SHP77 treated with DMSO at 0.1 percent for 48 hours (cell line): ENCODE measurements at regions not wholly inside any gene's neighbourhood (a gene's known extent, or its start where the extent isn't known, plus 50 kb on each side); places are given as distances from the start of the nearest gene placed in this dataset.
A peak's percentile ranks its signal among the peaks of the same experiment; 100 is the strongest.

Experiments
- DNase-seq: peaks from one replicate; lab custom pipeline; 2025; lab: John Stamatoyannopoulos, UW

- DNase-seq = no peak
Observed at GRCh38 chr20:11581271-11581670, 336.4 kb upstream of the BTBD3 start.

GRCh38 chr20:11582060-11582459 lies 335.6 kb upstream of the BTBD3 start:
- no peak for DNase-seq

DNA sequence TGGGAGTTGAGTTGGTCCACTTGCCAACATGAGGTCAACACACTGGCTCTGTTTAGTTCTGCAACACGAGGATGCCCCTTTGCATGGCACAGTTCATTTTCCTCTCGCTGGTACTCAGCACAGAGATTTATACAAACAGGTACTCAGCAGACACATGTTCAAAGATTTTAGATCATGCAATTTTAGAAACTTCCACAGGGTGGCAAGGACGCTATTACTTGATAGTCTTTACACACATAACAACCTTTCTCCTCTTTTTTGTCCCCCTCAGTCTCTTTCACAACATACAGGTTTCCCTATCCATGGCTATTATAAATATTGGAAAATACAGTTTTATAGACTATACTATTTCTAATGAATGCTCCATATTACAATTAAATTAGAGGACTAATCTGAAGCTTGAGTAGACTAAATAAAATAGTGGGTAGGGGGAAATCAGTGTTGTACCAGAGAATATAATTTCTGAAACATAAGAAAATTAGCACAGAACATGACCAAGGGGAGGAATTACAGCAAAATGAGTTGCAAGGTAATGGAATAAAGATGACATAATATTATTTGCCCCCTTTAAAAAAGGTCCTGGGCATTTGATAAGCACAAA lies 331.8 kb upstream of the BTBD3 start:
- DNase-seq = peak; percentile 40

DNA sequence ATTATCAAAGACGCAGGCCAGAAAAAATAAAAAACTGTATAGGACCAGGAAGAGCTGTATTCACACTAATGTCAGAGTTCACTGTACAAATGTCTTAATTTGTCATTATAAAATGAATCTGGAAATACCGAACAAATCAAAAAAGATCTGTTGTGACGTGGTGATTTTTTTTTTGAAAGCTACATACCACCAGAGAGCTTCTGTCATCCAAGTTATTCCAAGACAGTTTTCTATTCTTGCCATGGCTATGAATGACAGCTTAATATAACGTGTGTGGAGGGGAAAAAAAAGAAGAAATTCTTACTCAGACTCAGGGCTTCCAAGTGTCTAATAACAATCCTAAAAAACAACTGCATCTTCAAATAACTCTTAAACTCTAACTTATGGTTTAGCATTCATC lies 328.8 kb upstream of the BTBD3 start:
- DNase-seq = no peak

GRCh38 chr20:11591965-11592364 lies 325.7 kb upstream of the BTBD3 start:
- no peak for DNase-seq

- no peak for DNase-seq
Observed at GRCh38 chr20:11604339-11604738, 313.4 kb upstream of the BTBD3 start.

DNA sequence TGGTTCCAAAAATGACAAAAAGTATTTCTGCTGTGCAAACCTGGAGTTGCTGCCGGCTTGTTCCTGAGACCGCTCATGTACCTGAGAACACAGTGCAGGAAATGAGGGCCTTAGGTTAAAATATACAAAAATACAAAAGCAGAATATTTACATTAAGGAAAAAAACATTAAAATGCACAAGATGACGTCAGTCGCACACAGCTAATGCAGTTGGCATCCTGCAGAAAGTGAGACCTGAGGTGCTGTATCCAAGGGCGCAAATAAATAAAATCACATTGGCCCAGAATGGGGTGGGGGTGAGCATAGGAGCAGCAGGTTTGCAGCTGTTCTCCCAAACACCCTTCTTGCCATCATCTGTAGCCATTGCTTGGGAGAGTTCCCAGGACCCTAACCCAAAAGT lies 310.6 kb upstream of the BTBD3 start:
- no peak for DNase-seq

GRCh38 chr20:11608736-11609135 lies 309.0 kb upstream of the BTBD3 start:
- DNase-seq = no peak

DNA sequence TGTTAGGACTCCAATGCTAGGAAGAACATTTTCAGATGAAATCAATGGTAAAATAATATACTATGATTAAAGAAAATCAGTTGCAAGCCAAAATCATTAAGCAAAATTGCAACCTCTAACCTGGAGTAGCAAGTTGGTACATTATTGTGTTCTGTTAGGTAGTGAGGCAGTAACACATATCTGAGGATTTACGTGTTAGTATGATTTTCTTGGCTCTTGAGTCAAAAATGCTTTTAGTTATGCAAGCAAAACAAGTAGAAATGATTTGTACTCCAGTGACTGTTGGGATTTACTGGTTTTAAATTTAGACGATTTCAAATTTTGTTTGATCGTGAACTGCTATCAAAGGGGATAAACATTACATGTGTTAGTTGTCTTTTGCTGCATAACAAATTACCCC lies 293.0 kb upstream of the BTBD3 start:
- no peak for DNase-seq

GRCh38 chr20:11626551-11626950 lies 291.1 kb upstream of the BTBD3 start:
- DNase-seq = no peak

- DNase-seq = no peak
Observed at GRCh38 chr20:11642866-11643265, 274.8 kb upstream of the BTBD3 start.

GRCh38 chr20:11646359-11646758 lies 271.3 kb upstream of the BTBD3 start:
- no peak for DNase-seq

DNA sequence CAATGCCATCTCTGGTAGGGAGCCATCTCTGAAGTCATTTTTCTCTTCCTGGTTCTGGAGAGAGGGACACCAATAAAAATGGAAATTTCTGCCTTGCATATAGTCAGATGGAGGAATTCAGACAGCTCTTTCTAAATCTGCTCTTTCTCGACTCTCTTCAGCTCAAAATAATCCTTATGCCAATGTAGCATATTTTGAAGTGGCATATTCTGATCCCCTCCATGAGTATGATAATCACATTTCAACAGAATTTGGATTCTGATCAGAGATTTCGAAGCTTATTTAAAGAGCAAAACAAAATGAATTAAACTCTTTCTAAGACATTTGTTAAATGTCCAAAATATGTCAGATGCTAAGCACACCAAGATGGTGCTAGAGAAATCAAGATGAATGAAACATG lies 267.1 kb upstream of the BTBD3 start:
- DNase-seq = no peak

DNA sequence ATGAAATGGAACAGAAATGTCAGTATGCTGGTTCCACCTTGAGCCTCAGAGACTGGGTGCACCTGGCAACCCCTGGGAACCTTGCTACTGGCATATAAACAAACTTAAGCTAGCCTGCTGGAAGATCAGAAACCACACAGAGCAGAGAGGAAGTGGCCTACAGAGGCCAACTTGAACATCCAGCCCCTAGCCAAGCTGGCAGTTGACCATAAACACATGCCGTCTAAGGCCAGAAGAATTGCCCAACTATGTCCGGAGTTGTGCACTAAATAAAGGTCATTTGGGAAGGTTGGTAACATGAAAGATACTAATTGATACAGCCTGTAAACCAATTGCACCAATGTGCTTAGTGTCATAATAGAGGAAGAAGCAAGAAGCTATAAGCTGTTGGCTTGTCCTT lies 266.6 kb upstream of the BTBD3 start:
- no peak for DNase-seq

DNA sequence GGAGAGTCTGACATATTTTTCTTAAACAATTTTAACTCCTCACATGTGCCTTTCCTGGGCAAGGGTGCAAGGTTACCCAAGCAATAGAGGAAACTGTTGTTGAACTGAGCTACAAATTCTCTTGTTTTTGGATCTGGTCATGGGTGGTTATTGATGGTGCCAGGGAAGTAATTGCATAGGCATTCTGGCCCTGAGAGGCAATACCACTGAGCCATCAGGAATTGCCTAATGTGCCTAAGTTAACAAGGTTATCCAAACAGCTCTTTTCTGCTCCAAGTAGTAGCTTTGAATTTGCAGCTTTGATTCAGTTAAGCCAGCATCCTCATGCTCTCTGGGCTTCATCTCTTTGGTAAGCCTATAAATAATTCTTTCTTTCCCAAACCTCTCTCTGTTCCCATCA lies 266.0 kb upstream of the BTBD3 start:
- no peak for DNase-seq

DNA sequence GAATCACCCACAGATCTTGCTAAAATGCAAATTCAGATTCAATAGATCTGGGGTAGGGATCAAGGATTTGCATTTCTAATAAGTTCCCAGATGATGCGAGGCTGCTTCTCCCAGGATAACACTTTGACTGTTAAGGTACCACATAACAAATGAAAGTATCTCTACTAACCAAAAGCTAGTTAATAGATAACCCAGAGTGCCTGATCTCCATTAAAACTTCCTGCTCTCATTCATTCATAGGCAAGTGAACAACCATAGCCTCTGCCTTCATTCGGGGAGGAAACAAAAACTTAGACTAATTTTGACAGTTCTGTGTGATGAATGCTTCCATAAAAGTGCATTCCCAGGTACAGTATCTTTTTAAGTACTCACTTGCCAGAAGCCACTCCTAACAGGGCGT lies 265.6 kb upstream of the BTBD3 start:
- no peak for DNase-seq

- no peak for DNase-seq
Observed at GRCh38 chr20:11654766-11655165, 262.9 kb upstream of the BTBD3 start.

GRCh38 chr20:11660673-11661072 lies 257.0 kb upstream of the BTBD3 start:
- DNase-seq = no peak

DNA sequence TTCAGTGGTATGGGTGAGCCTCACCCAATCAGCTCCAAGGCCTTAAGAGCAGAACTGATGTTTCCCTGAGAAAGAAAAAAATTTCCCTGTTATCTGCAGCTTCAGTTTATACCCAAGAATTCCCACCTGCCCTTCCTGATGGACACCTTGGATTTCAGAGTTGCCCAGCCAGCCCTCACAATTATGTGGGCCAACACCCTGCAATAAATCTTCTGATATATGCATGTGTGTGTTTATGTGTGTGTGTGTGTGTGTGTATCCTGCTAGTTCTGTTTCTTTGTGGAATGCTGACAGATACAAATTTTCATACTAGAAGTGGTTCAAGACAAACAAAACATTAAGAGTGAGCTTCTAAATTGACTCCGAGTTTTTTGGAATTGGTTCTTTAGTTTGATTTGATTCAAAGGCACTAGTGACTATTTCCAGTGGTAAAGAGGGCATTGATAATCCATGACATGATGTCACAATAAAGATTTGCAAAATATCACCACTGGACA lies 246.6 kb upstream of the BTBD3 start:
- no peak for DNase-seq

DNA sequence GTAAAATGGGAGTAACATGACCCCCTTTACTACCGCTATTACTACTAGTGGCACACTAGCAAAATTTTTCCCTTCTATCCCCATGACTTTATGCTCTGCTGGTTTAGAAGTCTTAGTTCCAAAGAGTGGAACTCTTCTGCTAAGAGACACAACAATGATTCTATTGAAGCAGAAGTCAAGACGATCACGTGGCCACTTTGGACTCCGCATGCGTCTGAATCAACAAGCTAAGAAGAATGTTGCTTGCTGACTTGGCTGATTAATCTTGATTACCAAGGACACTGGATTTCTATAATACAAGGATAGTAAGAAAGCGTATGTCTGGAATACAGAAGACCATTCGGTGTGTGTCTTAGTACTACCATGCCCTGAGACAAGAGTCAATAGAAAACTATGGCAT lies 244.7 kb upstream of the BTBD3 start:
- no peak for DNase-seq

DNA sequence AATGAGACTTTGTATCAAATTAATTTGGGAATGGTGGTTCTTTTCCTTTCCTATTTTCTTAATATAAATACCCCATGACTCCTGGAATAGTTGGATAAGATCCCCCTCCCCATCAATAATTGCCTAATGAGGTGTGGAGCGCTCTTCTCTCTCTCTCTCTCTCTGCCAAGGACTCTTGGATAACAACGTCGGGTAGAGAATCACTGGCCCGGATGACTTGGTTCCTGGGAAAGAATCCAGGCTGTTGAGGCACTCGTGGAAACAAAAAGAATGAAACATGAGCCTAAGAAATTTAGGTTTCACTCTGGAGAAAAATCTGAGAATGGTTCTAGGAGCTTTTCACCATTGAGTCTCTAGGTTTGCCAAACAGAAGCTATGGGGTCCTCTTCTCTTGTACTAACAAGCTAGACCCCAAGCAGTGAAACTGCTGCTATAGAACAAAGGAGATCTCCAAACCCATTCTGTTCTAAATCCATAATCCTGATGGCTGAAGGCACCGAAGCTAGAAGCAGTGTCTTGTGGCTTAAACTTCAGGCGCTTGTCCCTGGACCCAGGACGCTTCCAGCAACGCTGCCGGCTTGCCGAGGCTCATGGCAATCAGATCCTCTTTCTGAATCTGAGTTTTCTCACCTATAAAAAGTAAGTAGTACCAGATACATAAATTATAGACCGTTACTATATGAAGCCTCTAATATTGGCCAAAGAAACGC lies 241.6 kb upstream of the BTBD3 start:
- no peak for DNase-seq

- DNase-seq = peak; percentile 50
Observed at GRCh38 chr20:11676630-11677287, 240.9 kb upstream of the BTBD3 start.

GRCh38 chr20:11677428-11677827 lies 240.3 kb upstream of the BTBD3 start:
- no peak for DNase-seq
